GM12873 (cell line): ENCODE measurements at regions not wholly inside any gene's neighbourhood (a gene's known extent, or its start where the extent isn't known, plus 50 kb on each side); places are given as distances from the start of the nearest gene placed in this dataset.

Experiments used
- TF ChIP-seq, protein P1 (sequence below): IDR thresholded peaks from 2 replicates; pipeline ENCODE4 v1.5.1; 2012; ENCODE audit warnings: low read depth, mild to moderate bottlenecking, moderate library complexity, low read length, control low read depth; ENCODE audit not compliant: insufficient read depth; ENCODE audit errors: missing control alignments

DNA sequence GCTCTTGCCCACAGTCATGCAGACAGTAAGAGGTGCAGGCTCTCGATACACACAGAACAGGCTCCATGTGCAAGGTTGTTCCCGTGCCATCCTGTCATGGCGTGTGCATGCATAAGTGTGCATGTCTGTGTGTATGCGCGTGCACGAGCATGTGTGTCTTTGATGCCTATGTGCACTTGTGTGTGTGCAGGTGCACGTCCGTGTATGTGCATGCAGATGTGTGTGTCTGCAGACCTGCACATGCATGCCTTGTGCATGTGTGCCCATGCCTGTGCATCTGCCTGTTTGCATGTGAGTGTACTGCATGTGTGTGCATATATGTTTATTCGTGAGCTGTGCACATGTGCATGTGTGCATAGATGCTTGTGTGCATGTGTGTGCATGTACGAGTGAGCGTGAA, 309.8 kb downstream of the TMEM121 start:
- TF ChIP-seq, protein P1, sequence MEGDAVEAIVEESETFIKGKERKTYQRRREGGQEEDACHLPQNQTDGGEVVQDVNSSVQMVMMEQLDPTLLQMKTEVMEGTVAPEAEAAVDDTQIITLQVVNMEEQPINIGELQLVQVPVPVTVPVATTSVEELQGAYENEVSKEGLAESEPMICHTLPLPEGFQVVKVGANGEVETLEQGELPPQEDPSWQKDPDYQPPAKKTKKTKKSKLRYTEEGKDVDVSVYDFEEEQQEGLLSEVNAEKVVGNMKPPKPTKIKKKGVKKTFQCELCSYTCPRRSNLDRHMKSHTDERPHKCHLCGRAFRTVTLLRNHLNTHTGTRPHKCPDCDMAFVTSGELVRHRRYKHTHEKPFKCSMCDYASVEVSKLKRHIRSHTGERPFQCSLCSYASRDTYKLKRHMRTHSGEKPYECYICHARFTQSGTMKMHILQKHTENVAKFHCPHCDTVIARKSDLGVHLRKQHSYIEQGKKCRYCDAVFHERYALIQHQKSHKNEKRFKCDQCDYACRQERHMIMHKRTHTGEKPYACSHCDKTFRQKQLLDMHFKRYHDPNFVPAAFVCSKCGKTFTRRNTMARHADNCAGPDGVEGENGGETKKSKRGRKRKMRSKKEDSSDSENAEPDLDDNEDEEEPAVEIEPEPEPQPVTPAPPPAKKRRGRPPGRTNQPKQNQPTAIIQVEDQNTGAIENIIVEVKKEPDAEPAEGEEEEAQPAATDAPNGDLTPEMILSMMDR, result no peak

DNA sequence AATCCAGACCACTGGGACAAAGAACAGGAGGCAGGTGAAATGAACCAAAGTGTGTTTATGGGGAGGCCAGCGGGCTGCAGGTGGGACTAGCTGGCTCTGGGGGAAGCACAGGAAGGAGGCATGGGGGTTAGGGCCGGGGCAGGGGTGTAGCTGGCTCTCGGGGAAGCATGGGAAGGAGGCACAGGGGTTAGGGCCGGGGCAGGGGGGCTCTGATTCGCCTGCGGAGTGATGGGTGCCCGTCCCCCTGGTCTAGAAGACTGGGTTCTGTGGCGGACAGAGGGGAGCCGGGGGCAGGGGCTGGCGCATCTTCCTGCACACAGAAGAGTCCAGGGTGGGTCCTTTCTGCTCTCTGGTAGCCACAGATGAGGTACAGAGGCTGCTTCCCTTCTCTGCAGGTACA, 310.3 kb downstream of the TMEM121 start:
- TF ChIP-seq, protein P1, result no peak

GRCh38 chr14:105837349-105838063, 311.1 kb downstream of the TMEM121 start:
- TF ChIP-seq, protein P1, result no peak

GRCh38 chr14:105838107-105838506, 311.7 kb downstream of the TMEM121 start:
- TF ChIP-seq, protein P1, result no peak

DNA sequence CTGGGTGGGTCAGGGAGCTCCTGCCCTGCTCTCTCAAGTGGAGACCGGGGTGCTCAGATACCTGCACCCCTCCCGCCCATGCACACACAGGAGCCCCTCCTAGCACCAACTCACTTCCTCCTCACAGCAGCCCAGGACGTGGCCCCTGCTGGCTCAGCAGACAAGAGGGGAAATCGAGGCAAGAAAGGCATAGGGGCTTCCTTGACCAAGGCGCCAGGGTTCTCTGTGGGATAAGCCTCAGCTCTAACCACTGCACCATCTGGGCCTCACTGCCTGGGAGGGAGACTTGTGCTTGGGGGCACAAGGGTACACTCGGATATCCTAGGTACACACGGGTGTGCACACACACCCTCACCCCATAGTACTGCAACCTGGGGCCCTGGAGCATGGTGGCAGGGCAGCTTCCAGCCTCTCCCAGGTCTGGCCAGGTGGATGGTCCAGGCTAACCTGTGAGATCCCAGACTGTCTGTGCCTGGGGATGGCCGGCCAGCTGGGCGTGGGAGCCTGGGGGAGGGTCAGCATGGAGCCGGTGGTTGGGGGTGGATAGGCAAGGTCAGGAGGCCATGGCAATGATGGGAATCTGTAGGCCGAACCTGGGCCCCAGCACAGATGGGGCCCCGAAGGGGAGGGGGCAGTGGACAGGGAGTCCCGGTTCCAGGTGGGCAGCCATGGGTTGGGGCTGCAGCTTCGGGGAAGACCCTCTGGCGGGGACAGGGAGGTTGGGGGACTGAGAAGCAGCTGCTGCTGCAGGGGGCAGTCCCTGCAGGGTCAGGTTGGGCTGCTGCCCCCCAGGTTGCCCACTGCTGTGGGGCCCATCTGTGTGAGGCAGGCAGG, 312.4 kb downstream of the TMEM121 start:
- TF ChIP-seq, protein P1, result no peak

- TF ChIP-seq, protein P1, result no peak
Observed at GRCh38 chr14:105839425-105840265, 313.3 kb downstream of the TMEM121 start.
